ENCODE measurements at regions not wholly inside any gene's neighbourhood (a gene's known extent, or its start where the extent isn't known, plus 50 kb on each side); places are given as distances from the start of the nearest gene placed in this dataset.

GRCh38 chr5:28082610-28083009, 1044.2 kb upstream of the CDH9 start:
- TF ChIP-seq CTCF (IDR thresholded peaks at IDR 0.05) (no peak), POLR2AphosphoS5 (IDR thresholded peaks at IDR 0.05) (no peak)
